ENCODE measurements at regions not wholly inside any gene's neighbourhood (a gene's known extent, or its start where the extent isn't known, plus 50 kb on each side); places are given as distances from the start of the nearest gene placed in this dataset.

GRCh38 chr16:55043499-55043898 lies 112.8 kb downstream of the IRX5 start:
- DNase-seq (ENCODE audit: low read depth): no peak
- in situ Hi-C loops (cut with HindIII; ENCODE audit: low sequenced_read_pairs): loop anchor here (10.0 kb wide), 1 partner anchor 51 kb away; no protein-coding TSS in a partner anchor
- TF ChIP-seq, protein P1, sequence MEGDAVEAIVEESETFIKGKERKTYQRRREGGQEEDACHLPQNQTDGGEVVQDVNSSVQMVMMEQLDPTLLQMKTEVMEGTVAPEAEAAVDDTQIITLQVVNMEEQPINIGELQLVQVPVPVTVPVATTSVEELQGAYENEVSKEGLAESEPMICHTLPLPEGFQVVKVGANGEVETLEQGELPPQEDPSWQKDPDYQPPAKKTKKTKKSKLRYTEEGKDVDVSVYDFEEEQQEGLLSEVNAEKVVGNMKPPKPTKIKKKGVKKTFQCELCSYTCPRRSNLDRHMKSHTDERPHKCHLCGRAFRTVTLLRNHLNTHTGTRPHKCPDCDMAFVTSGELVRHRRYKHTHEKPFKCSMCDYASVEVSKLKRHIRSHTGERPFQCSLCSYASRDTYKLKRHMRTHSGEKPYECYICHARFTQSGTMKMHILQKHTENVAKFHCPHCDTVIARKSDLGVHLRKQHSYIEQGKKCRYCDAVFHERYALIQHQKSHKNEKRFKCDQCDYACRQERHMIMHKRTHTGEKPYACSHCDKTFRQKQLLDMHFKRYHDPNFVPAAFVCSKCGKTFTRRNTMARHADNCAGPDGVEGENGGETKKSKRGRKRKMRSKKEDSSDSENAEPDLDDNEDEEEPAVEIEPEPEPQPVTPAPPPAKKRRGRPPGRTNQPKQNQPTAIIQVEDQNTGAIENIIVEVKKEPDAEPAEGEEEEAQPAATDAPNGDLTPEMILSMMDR (IDR thresholded peaks at IDR 0.05; ENCODE audit: low read depth, low read length, missing control alignments): no peak
- no peak overlapping the region for H3K4me3 ChIP-seq (ENCODE audit: low read depth, low read length)

- no peak overlapping the region for H3K4me3 ChIP-seq (ENCODE audit: low read depth, low read length)
- in situ Hi-C loops (cut with HindIII; ENCODE audit: low sequenced_read_pairs): loop anchor here (10.0 kb wide), 1 partner anchor 50 kb away; no protein-coding TSS in a partner anchor
- TF ChIP-seq, protein P1 (IDR thresholded peaks at IDR 0.05; ENCODE audit: low read depth, low read length, missing control alignments): no peak
- no peak for DNase-seq (ENCODE audit: low read depth)
These were observed 113.7 kb downstream of the IRX5 start for GRCh38 chr16:55044201-55044975.

DNA sequence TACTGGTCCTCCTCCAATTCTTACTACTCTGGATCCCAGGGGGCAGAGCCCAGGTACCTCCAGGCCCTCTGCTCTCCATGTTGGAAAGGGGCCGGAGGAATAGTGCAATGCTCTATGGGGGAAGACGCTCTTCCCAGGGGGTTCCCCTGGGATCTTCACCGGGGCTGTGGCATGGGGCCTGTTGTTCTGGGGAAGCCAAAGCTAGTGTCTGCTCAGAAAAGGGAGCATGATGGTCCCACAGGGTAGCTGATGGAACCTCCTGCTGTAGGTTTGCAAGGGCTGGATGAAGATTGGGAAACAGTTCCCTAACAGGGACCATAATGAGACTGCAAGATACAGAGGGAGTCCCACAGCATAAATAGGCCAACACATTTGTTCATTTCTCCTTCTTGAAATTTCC lies 114.7 kb downstream of the IRX5 start:
- TF ChIP-seq, protein P1 (IDR thresholded peaks at IDR 0.05; ENCODE audit: low read depth, low read length, missing control alignments): no peak
- no peak overlapping the region for H3K4me3 ChIP-seq (ENCODE audit: low read depth, low read length)
- no peak for DNase-seq (ENCODE audit: low read depth)
- in situ Hi-C loops (cut with HindIII; ENCODE audit: low sequenced_read_pairs): loop anchor here (10.0 kb wide), 1 partner anchor 49 kb away; no protein-coding TSS in a partner anchor

DNA sequence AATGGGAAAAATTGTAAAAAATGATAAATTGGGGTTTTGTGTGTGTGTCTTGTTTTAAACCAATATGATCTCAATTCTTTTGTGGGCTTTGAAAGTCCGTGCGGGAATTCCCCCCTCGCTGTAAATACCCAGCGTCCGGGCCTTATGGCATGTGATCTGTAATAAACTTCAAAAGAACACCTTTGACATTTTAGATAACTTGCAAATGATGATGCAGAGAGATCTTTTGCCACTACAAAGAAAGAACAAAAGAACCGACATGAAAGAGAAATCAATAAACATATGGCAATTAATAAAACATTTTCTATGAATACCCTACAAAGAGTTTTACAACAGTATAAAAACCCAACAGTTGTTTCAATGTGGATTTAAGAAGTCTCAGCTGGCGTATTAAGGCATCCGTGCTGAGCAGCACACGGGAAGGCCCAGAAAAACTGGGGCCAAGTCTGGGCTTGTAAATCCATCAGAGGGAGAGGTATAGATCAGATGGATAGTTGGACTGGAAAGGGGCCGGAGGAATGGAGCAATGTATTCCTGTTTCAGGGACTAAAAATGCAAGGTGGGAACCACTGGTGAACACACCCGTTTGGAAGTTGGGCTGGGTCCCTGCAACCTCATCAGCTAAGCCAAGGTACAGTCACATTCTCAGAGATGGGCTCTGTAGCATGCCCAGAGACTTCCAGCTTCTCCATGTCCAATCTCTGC lies 115.2 kb downstream of the IRX5 start:
- no peak for DNase-seq (ENCODE audit: low read depth)

DNA sequence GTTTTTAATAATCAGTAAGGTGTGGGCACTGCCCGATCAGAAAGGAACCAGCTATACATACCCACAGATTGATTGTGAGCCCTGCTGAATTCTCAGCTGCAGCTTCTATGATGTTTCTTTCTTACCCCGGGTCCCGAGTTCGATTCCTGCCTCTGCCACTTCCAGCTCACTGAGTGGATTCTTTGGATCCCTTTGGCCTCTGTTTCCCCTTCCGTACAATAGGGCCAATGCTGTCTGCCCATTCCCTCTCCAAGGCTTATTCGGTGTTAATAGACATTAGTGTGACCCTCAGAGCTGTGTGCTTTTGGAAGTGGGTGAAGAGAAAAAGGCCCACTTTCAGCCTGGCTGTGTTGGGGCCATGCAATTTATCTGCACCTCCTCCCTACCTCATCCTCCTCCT lies 115.8 kb downstream of the IRX5 start:
- DNase-seq (ENCODE audit: low read depth): no peak
- TF ChIP-seq, protein P1 (IDR thresholded peaks at IDR 0.05; ENCODE audit: low read depth, low read length, missing control alignments): no peak

More for the DNA sequence above, 115.2 kb downstream of the IRX5 start:
- H3K4me3 ChIP-seq (ENCODE audit: low read depth, low read length): no peak overlapping the region
- TF ChIP-seq, protein P1 (IDR thresholded peaks at IDR 0.05; ENCODE audit: low read depth, low read length, missing control alignments): no peak
- in situ Hi-C loops (cut with HindIII; ENCODE audit: low sequenced_read_pairs): loop anchor here (10.0 kb wide), 1 partner anchor 49 kb away; no protein-coding TSS in a partner anchor

GRCh38 chr16:55046916-55047315 lies 116.3 kb downstream of the IRX5 start:
- DNase-seq (ENCODE audit: low read depth): no peak
- H3K4me3 ChIP-seq (ENCODE audit: low read depth, low read length): no peak overlapping the region
- TF ChIP-seq, protein P1 (IDR thresholded peaks at IDR 0.05; ENCODE audit: low read depth, low read length, missing control alignments): no peak
- in situ Hi-C loops (cut with HindIII; ENCODE audit: low sequenced_read_pairs): loop anchor here (10.0 kb wide), 1 partner anchor 48 kb away; no protein-coding TSS in a partner anchor

More for the DNA sequence above, 115.8 kb downstream of the IRX5 start:
- H3K4me3 ChIP-seq (ENCODE audit: low read depth, low read length): no peak overlapping the region
- in situ Hi-C loops (cut with HindIII; ENCODE audit: low sequenced_read_pairs): loop anchor here (10.0 kb wide), 1 partner anchor 48 kb away; no protein-coding TSS in a partner anchor

Data from astrocyte of the cerebellum (primary cell).